GM19468 (cell line): ENCODE measurements at regions not wholly inside any gene's neighbourhood (a gene's known extent, or its start where the extent isn't known, plus 50 kb on each side); places are given as distances from the start of the nearest gene placed in this dataset.
"Not testable (repeated sequence)": the region's sequence is repeated elsewhere in the genome, so short reads cannot be mapped to it uniquely, and the experiment has no call there.

Experiments used
- ATAC-seq: cut with Tn5 transposase; IDR thresholded peaks from one replicate; pipeline ENCODE4 v1.9.1; 2021; ENCODE audit warnings: mild to moderate bottlenecking, moderate library complexity, moderate number of reproducible peaks; ENCODE audit not compliant: unreplicated experiment; ENCODE audit errors: extremely low read depth

DNA sequence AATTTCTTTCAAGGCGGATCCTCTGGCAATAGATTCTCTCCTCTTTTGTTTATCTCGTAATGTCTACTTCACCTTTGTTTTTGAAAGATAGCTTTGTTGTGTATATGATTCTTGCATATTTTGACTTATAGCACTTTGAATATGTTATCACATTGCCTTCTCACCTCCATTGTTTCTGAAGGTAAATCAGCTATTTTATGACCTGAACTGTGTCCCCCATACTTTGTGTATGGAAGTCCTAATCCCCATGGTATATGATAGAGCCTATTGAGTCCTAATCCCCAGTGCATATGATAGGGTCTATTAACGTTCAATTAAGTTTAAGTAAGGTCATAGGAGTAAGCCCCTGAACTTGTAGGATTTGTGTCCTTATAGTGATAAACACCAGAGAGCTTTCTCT, 910.2 kb upstream of the NUDT12 start:
- ATAC-seq = no peak

DNA sequence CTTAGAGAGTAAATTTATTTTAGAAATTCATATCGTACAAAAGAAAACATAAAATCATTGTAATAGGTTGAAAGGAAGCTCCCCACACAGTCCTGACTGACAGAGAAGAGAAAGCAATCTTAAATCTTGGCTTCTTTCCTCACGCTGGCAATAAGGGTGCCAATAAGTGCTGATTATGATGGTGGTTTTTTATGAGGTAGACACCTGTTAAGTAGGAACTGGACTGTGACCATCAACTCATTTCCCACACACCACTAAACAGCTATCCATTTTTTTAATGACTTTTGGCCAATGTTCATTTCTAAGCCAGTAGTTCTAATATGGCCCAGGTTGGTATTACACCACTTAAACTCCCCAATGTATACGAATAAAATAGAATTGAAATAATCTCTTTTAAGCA, 893.5 kb upstream of the NUDT12 start:
- ATAC-seq = no peak

DNA sequence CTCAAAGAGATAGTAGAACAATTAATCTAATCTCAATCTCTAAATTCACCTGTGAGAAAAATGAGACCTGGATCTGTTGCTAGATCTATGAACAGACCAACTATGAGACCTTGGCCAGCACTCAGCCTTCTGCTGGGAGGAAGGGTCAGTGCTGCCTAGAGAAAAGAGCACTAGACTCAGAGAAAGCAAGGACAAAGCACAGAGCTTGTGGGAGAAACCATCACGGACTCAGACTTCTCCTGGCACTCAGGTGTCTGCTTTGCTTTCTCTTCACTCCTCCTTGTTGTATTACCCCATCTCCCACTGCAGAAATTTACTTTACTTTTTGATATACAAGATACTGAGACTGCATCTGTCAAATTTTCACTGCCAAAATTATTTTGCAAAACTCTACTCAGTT, 890.0 kb upstream of the NUDT12 start:
- no peak for ATAC-seq

DNA sequence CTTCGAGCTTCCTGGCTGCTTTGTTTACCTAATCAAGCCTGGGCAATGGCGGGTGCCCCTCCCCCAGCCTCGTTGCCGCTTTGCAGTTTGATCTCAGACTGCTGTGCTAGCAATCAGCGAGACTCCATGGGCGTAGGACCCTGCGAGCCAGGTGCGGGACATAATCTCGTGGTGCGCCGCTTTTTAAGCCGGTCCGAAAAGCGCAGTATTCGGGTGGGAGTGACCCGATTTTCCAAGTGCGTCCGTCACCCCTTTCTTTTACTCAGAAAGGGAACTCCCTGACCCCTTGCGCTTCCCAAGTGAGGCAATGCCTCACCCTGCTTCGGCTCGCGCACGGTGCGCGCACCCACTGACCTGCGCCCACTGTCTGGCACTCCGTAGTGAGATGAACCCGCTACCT, 889.3 kb upstream of the NUDT12 start:
- not testable (repeated sequence) for ATAC-seq

DNA sequence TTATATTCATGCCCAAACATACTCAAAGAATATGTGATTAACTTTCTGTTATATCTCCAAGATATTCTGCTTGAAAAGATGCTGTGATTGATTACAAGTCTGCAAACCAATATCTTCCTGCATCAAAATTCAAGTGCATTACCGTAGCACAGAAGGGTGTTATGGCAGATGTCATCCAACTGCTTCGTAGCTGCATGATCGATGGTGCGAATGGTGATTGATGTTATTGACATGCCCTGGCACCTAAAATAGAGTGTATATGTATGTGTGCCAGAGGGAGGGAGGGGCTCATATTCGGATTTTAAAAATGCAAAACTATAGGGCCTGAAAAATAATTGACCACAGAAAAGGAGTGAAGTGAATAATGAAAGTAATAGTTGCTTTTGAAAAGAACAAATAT, 882.1 kb upstream of the NUDT12 start:
- ATAC-seq = no peak

DNA sequence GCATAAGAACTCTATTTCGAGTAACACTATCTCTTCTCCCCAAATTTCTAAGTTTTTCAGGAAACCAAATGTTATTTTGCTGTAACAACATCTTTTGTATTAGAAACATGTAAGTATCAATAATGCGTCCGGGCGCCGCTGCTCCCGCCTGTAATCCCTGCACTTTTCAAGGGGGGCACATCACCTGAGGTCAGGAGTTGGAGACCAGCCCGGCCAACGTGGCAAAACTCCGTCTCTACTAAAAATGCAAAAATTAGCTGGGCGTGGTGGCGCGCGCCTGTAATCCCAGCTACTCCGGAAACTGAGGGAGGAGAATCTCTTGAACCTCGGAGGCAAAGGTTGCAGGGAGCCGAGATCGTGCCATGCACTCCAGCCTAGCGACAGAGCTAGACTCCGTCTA, 881.1 kb upstream of the NUDT12 start:
- no peak for ATAC-seq

DNA sequence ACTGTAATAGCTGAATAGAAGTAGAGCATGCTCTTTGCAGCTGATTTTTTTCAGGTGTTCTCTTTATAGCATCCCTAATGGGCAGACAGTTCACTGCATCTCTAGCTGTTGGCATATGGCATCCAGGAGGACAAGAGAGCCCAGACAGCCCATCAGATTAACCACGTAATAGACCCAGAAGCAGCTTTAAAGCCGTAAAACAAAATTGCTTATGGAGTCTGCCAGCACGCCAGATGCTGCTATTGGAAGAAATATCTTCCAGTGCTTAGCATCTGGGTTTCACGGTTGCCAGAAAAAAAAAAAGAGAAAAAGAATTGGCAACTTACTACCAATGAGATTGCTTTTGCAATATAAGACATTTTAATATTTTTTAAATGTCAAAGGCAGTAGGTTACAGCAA, 869.4 kb upstream of the NUDT12 start:
- no peak for ATAC-seq

DNA sequence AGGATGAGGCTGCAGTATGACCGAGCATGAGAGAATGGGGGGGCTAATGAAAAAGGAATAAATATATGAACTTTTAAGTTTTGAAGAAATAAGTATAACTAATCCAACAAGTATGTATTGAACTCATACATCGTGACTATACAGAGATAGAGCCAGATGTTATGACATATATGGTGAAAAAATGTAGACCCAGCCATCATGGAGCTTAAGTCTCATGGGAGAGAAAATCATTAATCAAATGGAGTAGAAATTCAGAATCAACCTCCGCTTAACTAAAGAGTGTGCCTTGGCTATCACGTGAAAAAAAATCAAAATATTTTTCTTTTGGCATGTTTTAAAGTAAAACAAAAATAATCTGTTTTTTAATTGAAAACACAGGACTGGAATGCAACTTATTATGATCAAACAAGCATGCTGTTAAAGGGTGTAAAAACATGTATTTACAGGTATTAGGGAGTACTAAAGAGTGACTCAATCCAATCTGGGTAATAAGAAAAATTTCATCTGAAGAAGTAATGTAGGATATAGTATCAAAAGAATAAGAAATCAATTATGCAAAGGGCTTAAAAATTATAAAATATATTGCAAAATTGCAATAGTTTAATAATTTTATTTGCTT, 868.5 kb upstream of the NUDT12 start:
- ATAC-seq = no peak

DNA sequence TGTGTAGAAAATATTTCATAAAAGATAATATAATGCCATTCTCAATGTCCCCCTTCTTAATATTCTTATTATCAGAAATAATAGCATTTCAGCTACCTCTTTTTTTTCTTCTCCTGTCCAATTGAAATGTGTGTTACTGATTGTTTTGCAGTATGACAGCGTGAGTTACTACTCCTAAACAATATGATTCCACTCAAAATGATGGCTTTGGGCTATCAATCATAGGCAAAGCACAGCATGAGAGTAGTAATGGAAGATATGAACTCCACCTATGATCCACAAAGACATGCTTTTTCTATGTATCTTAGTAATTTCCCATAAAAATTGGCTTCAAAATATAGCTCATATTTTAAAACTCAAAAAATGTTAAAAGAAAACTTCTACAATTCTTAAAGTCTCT, 867.3 kb upstream of the NUDT12 start:
- ATAC-seq = no peak

DNA sequence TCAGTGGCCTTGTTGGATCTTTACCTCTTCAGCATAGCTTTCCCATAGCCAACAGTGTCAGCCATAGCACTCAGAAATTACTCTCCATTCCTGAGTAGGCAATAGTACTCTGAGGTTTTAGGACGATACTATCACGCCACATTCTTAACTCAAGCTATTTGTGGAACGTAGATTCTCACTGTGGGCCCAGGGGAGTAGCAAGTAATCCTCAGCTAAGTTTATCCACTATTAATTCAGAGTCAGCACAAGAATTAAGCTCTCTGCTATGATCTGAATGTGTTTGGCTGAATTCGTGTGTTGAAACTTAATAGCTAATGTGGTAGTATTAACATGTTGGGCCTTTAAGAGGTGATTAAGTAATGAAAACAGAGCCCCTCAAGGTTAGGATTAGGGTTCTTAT, 858.8 kb upstream of the NUDT12 start:
- ATAC-seq = no peak

DNA sequence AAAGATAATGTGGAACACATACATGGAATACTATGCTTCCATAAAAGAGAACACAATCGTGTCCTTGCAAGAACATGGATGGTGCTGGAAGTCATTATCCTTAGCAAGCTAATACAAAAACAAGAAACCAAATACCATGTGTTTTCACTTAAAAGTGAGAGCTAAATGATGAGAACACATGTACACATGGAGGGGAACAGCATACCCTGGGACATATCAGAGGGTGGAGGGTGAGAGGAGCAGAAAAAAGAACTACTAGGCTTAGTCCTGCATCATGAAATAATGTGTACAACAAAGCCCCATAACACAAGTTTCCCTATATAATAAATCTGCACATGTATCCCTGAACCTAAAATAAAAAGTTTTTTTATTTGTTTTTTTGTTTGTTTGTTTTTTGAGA, 855.5 kb upstream of the NUDT12 start:
- no peak for ATAC-seq

DNA sequence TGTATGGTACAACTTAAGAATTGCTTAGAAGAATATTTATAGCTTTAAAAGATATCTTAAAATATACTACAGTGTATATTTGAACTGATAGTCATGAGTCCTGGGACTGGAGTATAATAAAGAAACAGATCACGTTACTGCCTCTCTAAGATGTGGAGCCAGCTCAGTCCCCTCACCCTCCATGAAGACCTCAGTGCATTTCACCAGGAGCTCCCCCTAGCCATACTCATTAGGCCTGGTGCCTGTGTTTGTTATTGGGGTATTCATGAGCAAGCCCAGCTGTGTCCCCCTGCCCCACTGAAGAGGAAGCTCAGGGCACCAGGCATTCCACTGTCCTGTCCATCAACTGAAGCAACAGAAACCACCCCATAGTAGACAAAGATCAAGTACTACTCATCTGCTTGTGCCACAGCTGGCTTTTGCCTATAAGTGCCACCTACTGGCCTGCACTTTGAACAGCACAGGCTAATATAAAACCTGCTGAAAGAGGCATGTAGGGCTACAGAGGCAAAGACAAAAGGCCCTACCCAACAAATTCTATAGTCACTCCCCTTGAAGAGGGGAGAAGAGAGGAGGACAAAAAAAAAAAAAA, 850.2 kb upstream of the NUDT12 start:
- ATAC-seq = no peak

DNA sequence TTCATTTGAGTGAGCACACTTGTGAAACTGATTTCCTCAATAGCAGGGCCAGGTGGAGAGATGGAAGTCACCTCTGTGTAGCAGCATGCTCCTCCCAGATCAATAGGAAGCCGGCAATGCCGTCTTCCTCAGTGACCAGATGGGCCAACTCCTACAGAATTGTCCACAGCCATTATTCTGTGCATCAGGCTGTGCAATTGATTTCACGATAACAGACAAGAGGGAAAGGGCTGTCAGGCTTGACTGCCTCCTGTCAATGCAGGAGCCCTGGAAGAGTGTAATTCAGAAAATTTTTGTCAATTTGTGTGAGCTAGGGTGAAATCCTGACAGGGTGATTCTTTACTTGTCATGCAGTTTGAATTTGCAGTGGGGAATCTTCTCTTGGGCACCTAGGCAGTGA, 838.4 kb upstream of the NUDT12 start:
- no peak for ATAC-seq

DNA sequence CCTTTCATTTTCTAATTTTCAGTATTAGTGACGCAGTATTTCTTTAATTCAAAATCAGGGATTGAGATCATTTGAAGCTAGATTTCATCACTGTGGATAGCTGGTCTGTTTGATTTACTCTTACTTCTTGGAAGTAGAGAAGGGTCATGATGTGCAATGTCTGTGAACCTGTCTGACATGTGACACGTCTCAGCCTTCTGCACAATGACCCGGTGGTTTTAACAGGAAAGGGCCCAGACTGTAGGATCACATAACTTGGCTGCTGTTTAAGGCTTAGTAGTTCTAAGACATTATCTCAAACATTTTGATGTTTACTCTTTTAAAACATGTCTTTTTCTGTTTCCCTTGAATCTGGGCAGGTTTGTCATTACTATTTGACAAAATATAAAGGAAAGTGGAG, 823.3 kb upstream of the NUDT12 start:
- no peak for ATAC-seq

DNA sequence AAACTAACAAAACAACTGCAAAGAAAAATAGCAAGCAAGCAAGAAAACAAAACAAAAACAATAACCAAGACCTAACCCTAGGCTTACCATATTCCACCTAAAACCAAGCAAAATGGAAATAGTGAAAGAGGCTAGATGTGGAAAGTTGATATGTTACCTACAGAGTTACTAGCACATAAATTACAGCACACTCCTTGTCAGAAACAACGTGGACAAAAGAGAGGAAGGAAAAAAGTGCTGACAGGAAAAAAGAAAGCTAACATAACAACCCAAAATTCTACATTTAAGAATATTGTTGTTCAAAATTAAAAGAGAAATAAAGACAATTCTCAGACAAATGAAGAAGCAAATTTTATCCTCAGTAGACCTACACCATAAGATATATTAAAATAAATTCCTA, 812.8 kb upstream of the NUDT12 start:
- ATAC-seq = no peak

DNA sequence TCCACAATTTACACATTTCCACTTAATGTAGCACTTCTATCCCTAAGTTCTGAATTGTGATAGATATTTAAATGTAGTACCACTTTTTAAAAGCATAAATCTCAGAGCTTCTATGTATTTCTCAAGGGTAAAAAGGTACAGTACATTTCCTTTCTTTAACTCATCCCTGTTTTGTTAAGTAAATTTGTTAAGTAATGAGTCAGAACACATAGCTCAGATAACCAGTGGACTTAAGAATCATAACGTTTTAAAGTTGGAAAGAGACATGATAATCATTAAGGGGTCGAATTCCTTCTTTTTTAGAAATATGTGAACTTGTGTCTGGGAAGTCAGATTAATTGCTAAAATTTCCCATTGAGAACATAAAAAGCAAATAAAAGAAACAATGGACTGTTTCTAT, 810.2 kb upstream of the NUDT12 start:
- no peak for ATAC-seq

DNA sequence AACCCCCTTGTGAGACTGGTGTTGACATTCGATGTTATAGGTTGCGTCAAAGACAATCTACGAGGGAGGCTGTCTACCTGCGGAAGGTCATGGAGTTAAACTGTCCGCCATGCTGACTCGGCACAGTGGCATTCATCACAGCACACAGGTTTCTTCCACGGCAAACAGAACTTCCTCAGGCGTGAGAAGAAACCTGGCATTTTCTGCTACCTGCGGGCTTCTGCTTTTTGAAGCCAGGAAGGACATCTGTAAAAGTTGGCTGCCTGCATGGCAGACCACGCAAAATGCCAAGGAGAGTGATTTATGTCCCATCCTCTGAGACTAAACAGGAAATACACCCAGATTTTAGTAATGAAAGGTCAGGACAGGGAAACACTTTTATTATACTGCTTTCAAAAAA, 809.8 kb upstream of the NUDT12 start:
- ATAC-seq = no peak

DNA sequence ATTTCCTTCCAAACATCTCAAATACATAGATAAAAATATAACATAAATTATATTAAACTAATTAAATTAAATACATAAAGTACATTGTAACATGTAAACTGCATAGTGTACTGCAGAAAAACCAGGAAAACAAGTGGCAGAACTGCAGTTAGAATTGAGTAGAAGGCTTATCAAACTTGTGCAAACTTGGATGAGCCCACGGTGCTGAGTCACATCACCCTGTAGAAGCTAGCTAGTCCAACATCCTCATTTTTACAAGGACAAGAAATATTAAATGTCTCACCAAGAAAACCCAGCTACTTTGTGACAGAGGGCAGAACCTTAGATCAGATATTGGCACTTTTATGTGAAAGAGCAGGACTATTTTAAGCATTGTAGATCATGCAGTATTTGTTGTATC, 807.9 kb upstream of the NUDT12 start:
- no peak for ATAC-seq

DNA sequence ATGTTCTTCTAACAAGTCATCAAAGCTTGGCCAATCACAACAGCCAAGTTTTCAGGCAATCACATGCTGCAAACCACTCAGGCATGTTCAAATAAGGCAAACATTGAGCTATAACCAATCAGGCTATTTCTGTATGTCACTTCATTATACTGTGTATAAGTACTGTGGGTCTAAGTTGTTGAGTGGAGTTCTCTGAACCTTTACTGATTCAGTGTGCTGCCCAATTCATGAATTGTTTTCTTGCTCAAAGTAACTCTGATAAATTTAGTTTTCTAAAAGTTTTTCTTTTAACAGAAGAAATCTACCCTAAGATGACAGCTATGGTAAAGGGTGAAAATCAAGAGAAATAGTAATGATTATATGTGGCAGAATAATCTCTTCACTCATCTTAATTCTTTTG, 805.4 kb upstream of the NUDT12 start:
- no peak for ATAC-seq

DNA sequence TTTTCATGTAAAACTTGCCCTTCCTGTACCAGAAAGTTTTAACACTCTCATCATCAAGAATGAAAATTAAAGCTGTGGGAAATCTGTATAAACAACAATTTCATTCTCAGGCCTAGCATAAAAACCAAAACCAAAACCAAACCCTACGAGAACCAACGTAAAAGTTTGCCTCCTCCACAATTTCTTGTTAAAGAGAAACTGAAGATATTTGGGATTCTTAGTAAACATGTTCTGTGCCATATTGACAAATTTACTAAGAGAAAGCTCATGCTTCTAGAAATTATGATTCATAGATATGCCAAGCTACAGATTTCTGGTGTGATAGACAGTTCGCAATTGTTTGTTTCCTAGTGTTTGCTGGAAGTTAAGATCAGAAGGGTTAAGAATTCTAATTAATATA, 801.0 kb upstream of the NUDT12 start:
- no peak for ATAC-seq

DNA sequence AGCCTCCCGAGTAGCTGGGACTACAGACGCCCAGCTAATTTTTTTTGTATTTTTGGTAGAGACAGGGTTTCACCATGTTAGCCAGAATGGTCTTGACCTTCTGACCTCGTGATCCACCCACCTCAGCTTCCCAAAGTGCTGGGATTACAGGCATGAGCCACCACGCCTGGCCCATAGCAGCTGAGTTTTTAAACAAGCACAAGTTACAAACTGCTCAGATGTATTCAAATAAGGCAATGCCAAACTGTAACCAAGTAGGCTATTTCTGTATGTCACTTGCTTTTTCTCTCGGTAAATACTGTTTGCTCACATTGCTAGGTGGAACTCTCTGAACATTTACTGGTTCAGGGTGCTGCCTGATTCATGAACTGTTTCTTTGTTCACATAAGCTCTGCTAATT, 799.3 kb upstream of the NUDT12 start:
- ATAC-seq = no peak

DNA sequence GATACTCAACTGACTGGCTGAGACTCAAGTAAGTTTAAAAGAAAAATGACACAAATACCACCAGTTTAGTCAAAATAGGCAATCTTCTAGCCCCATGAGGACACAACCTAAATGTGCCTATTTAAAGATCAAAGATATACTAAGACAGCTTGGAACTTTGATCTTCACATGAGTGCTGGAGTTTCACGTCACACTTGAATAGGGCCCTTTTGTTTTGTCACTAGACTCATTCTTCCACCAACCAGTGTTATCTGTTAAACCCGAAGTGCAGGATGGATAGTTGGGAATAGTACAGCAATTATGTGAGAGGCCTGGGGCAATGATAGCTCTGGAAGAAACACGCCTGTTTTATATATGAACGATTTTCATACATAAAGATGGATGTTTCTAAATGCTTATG, 792.8 kb upstream of the NUDT12 start:
- ATAC-seq = no peak

DNA sequence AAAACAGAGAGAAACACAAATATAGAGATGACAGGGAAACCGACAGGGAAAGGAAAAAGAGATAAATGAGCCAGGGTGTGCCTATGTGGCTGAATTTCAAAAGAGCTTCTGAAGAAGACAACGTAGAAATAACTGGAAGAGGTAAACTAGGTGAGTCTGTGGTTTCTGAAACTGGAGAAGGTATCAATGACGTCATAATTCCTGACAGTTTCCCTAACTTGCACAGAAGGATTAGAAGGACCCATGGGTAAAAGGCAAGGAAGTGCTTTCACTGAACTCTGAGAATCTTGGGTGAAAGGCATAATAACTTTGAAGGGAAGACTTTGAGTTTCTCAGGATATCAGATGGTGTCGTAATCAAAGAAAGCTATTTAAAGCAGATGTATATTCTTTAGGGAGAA, 790.8 kb upstream of the NUDT12 start:
- no peak for ATAC-seq
